ENCODE measurements at regions not wholly inside any gene's neighbourhood (a gene's known extent, or its start where the extent isn't known, plus 50 kb on each side); places are given as distances from the start of the nearest gene placed in this dataset.

GRCh38 chr18:39587586-39587985, 2022.0 kb upstream of the CELF4 start:
- TF ChIP-seq CTCF (IDR thresholded peaks at IDR 0.05; ENCODE audit: low read length) (no peak), EZH2 (IDR thresholded peaks at IDR 0.05; ENCODE audit: borderline replicate concordance, low read length) (no peak)
